NOMO-1 (cell line): ENCODE measurements at regions not wholly inside any gene's neighbourhood (a gene's known extent, or its start where the extent isn't known, plus 50 kb on each side); places are given as distances from the start of the nearest gene placed in this dataset.

ENCODE experiments used
- DNase-seq, 2 experiments: peaks; one replicate each; lab custom pipeline; 2025; ENCODE audit not compliant: unreplicated experiment in 2 of 2; lab: John Stamatoyannopoulos, UW

DNA sequence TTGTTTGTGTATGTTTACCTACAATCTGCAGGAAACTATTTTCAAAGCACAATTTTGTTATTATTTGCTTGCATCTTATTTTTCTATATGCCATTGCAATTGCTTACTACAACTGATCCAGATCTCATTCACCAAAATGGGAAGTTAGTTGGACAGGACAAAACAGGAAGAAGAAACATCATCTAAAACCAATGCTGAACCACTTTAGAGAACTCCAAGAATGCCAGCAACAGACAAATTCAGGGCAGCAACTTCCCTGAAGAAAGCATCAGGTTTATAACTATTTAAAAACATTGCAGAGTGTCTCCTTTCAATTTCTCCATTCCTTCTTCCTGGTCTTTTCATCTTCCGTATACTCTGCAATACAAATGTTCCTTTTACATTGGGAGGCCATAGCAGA is 82.4 kb upstream of the SMYD2 start:
- DNase-seq: peak in 1 of 2 experiments; percentile 54

DNA sequence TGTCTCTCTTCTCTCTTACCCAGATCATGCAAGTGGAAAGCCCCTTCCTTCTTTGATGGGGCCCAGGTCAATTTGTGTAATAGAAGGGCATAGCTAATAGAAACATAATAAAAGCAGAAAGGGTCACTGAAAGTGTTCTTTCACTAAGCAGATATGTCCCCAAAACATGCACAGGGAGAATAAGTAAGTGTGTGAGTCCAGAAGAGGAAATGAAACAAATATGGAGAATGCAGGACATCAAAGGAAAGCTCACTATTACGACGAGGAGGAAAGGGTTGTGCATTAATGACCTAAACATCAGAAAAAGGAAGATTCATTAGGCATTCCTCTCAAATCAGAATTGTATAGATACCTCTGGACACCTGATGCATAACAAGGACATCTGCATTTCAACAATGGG is 81.4 kb upstream of the SMYD2 start:
- DNase-seq: peak in 1 of 2 experiments; percentile 25

DNA sequence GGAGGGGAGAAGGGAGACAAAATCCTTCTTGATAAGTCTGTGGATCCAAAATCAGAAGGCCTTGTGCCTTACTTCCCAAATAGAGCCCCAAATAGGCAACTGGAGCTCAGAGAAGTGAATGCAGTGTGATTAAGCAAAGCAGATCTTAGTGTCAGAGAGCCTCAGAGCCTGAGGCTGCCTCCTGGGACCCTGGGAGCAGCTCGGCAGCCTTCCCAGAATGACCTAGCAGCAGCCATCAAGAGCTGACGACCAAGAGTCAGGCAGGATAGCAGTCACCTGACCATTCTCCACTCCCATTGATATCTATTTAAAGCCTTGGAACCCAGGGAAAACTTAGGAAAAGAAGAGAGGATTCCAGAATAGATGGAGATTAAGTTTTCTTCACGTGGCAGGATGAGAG is 78.0 kb upstream of the SMYD2 start:
- no peak for DNase-seq

DNA sequence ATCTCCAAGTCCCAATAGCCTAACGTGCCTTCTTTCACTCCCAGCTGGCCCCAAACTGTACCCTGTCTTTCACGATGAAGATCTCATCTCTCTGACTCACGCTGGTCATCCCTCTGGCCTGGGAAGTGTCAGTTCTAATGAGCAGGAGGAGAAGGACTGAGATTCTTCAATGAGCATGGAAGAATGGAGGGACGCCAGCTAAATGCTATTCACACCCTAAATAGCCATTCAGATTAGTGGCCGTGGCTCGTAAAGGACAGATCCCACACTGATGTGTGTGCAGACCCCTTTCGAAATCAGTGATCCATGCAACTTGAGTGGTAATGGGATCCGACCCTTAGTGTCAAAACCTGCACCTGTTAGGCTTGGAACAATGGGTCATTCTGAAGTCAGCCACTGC is 75.9 kb upstream of the SMYD2 start:
- no peak for DNase-seq

DNA sequence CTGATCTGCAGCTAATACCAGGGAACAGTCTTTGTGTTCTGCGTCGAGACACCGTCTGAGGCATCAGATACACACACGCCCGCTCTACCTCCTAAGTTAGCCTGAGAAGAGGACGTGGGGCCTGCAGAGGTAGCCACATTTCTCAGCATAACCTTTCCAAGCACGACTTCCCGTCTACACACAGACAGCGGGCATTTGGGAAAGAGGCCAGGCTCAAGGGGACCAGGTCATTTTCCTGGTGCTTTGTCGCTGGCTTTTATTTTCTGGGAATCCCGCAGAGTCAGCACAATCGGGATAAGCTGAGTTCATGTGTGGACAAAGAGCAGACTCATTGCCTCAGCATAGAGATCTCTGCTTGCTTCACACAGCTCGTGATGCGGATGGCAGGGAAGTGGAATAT is 72.5 kb upstream of the SMYD2 start:
- DNase-seq: no peak

DNA sequence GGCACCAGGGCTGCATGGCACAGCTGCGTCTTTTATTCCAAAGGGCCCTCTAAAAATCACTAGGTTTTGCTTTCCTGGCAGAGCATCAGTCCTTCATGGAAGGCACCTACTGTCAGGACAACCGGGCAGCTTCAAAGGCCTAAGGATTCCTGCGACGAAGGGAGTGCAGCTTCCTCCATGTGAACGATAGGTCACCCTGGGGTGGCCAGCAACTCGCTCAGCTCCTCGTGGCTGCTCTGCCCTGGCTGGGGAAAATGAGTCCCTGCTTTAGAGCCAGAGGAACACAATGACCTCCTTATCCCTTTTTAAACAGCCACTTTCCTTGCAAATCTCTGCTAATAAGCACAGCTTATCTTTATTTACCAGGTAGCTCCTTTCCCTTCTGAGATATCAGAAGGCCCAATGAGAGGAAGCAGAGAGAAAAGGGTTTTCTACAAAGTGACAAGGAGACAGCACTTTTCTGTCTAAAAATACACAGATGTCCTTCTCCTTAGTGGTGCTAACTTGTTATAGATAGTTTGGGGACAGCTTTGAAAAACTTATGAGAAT is 71.6 kb upstream of the SMYD2 start:
- DNase-seq: no peak

DNA sequence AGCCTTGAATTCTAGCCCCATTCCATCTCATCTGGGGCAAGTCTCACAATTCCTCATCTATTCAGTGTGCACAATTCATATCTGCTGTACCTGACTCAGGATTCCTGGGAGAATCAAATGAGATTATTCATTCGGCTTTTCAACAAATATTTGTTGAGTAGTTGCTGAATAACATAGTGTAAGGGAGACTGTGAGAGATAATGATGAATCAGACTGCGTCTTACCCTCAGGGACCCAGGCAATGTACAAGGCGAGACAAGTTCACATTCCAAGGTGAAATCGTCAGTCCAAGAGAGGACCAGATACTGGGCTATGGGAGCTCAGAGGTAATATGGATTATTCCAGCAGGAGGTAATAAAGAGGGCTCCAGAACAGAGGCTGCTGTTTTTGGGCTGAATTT is 67.8 kb upstream of the SMYD2 start:
- DNase-seq: no peak

DNA sequence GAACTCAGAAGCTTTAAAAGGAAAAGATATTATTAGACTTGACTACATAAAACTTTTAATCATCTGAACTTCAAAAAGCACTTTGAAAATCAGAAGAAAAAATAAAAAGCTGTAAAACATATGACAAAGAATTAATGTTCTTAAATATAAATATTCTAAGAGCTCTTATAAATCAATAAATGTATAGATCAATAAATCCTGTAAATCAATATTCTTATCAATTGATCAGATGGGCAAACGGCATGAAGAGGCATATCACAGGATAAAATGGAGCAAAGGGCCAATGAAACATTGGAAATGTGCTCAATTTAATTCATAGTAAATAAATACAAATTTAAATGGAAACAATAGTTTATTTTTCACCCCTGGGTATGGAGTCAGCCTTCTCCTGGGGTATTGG is 66.1 kb upstream of the SMYD2 start:
- no peak for DNase-seq

DNA sequence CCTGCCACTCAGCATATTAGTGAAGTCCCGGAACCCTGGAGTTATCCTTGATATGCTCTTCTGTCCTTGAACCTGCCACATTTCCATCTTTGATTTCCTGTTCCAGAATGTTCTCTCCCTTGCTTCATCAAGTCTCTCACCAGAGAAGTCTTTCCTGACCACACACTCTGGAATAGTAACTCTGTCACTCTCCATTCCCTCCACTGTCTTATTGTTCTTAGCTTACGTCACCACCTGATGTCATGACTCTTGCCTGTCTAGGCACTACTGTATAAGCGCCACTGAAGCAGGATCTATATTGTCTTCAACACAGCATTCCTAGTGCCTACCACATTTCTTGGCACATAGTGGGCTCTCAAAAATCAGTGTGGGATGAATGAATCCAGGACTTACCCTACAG is 65.4 kb upstream of the SMYD2 start:
- no peak for DNase-seq

DNA sequence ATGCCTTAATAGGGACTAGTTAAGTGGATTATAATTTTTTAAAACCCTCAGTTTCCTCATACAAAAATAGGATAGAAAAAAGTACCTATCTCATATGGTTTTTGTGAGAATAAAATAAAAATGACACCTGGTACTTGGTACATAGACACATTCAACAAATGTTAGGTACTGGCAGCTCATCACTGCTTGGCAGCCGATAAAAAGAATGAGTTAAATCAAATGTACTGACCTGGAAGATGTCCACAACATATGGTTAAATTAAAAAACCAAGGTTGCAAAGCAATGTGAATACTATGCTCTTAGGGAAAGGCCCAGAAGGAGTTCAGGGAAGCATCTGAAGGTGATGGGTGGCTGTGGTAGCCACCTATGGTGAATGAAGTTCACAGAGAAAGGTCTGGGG is 64.9 kb upstream of the SMYD2 start:
- no peak for DNase-seq

DNA sequence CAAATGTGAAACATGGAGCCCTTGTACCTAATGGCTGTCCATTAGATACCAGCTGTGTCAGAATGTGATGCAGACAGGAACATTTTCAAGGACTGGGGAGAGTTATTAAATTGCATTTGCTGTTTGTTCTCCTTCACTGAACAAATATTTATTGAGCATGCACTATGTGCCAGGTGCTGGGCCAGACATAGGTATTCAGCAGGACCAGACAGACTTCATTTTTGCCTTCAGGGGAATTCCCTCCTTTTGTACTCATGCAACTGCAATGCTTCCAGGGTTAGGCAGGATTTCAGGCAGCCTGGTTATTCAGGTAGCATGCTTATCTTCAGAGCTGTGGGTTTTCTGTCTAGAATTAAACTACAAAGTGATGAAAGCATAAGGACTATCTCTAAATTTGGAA is 64.2 kb upstream of the SMYD2 start:
- no peak for DNase-seq

DNA sequence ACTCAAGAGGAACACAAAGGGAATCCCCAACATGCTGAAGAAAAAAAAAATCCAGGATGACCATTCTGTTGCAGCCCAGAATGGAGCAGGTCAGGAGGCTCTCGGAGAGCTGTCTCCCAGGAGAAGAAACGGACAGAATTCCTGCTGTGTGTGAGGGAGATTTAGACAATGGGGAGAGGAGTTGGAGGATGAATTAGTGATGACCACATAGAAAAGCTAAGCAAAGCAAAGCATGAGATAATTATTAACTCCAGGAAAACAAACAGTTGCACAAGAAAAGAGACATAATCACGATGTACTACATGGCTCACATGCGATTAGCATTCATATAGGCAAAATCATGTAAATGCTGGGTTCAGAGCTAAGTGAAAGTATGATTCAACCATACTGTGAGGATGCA is 61.1 kb upstream of the SMYD2 start:
- DNase-seq: no peak

DNA sequence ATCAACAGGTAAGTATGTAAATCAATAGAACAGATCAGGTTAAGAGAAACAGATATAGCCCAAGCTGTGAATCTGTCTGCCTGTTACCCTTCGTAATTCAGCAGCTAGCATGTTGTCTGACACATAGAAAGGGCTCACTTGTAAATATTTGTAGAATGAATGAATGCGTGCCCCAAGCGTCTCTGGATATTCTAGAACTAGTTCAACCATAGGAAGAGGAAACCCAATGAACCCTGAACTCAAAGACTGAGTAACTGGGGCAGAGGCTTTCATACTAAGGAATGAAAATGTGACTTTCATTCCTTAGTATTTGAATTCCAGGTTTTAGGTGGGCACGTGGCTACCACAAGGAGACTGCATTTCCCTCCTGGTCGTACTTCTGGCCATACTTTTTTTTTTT is 60.1 kb upstream of the SMYD2 start:
- DNase-seq: no peak

DNA sequence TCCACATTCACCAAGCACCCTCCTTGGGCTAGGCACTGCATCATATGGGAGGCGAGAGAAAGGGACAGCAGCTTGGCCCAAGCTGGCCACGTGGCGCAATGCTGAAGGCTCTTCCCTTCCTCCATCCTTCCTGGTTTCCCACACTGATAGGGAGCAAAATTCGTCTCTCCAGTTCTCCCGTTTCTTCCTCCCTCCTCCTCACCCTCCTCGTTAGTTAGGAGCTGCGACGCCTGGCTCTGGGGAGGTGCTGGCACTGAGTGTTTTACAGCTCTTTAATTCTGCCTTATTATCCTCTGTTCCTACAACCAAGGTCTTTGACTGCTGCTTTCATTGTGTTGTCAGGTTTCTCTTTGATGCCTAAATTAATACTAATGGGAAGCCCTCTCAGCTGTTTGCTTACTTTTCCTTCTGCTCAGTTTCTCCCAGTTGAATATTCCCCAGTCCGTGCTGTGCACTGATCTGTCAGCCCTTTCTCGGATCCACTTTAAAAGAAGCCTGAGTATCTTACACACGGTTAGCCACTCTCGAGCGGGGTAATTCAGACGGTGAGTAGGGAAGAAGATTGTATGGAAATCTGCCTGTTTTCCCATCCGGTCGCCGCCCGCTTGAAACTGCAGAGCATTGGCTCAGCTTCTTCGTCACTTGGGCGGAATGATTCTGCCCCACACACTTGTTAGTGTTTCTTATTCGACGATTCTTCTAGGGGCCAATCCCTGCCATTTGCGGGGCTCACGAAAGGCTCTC is 56.2 kb upstream of the SMYD2 start:
- no peak for DNase-seq

DNA sequence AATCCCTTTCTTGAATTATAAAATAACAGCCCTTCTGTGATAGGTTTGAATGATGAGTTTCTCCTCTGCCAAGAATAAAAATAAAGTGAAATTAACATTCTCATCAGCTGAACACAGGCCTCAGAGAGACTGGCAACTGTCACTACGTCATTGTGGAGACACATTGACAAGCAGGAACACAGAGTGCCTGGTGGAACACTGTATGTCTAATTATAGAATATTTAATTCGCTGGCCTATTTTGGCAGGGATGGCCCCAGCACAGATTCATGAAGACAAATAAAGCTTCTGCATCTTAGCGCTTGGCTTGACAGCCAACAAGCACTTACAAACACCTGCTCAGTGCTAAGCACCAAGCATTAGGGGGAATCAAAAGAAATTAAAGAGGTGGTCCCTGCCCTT is 52.0 kb upstream of the SMYD2 start:
- DNase-seq: no peak

DNA sequence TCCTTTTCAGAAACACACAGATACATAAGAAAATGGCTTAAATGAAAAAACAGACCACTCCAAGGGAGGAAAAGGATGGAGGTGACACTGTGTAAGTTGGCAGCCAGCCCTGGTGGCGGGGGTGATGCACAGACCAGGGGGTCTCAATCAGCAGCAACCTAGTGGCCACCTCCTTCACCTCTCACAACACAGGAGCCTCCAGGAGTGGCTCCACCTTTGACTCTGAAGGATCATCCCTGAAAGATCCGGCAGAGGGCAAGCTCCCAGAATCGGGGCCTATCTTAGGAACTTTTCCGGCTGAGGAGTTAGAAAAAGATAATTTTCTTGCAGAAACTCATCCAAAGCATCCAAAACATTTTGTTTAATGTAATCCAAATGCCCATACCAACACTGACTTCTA is 51.2 kb upstream of the SMYD2 start:
- no peak for DNase-seq
